ENCODE measurements at regions not wholly inside any gene's neighbourhood (a gene's known extent, or its start where the extent isn't known, plus 50 kb on each side); places are given as distances from the start of the nearest gene placed in this dataset.

- TF ChIP-seq CTCF (IDR thresholded peaks at IDR 0.05): no peak
- TF ChIP-seq EZH2 (IDR thresholded peaks at IDR 0.05; ENCODE audit: borderline replicate concordance, insufficient read depth, low read depth, low read length, poor library complexity, severe bottlenecking): no peak
Observed at GRCh38 chrX:122813876-122814275, 370.2 kb upstream of the GRIA3 start.

Measured in B cell (primary cell).